ENCODE measurements at regions not wholly inside any gene's neighbourhood (a gene's known extent, or its start where the extent isn't known, plus 50 kb on each side); places are given as distances from the start of the nearest gene placed in this dataset.

GRCh38 chr2:185954389-185954788, 215.8 kb downstream of the FSIP2 start:
- TF ChIP-seq CTCF (conservative IDR thresholded peaks at IDR 0.05; ENCODE audit: control insufficient read depth, insufficient read depth, low read depth, low read length): no peak
- DNase-seq (ENCODE audit: low read depth): peak; percentile 5
- no peak overlapping the region for H3K4me3 ChIP-seq (ENCODE audit: control insufficient read depth, low read depth, low read length)

- no peak for TF ChIP-seq CTCF (conservative IDR thresholded peaks at IDR 0.05; ENCODE audit: control insufficient read depth, insufficient read depth, low read depth, low read length)
- no peak overlapping the region for H3K4me3 ChIP-seq (ENCODE audit: control insufficient read depth, low read depth, low read length)
- no peak for DNase-seq (ENCODE audit: low read depth)
Observed at GRCh38 chr2:185955050-185955449, 216.4 kb downstream of the FSIP2 start.

- no peak overlapping the region for H3K4me3 ChIP-seq (ENCODE audit: control insufficient read depth, low read depth, low read length)
- DNase-seq (ENCODE audit: low read depth): no peak
- no peak for TF ChIP-seq CTCF (conservative IDR thresholded peaks at IDR 0.05; ENCODE audit: control insufficient read depth, insufficient read depth, low read depth, low read length)
Observed at GRCh38 chr2:185967335-185967734, 228.7 kb downstream of the FSIP2 start.

- H3K4me3 ChIP-seq (ENCODE audit: control insufficient read depth, low read depth, low read length): no peak overlapping the region
- no peak for TF ChIP-seq CTCF (conservative IDR thresholded peaks at IDR 0.05; ENCODE audit: control insufficient read depth, insufficient read depth, low read depth, low read length)
- DNase-seq (ENCODE audit: low read depth): peak; percentile 20
Observed at GRCh38 chr2:185970148-185970852, 231.7 kb downstream of the FSIP2 start.

GRCh38 chr2:185978634-185979407, 240.2 kb downstream of the FSIP2 start:
- no peak for TF ChIP-seq CTCF (conservative IDR thresholded peaks at IDR 0.05; ENCODE audit: control insufficient read depth, insufficient read depth, low read depth, low read length)
- no peak overlapping the region for H3K4me3 ChIP-seq (ENCODE audit: control insufficient read depth, low read depth, low read length)
- peak; percentile 86 for DNase-seq (ENCODE audit: low read depth)

GRCh38 chr2:185979546-185980071, 241.0 kb downstream of the FSIP2 start:
- no peak for TF ChIP-seq CTCF (conservative IDR thresholded peaks at IDR 0.05; ENCODE audit: control insufficient read depth, insufficient read depth, low read depth, low read length)

More at GRCh38 chr2:185979546-185980071, 241.0 kb downstream of the FSIP2 start:
- peak; percentile 72 for DNase-seq (ENCODE audit: low read depth)
- no peak overlapping the region for H3K4me3 ChIP-seq (ENCODE audit: control insufficient read depth, low read depth, low read length)
